GM18873 (cell line): ENCODE measurements at regions not wholly inside any gene's neighbourhood (a gene's known extent, or its start where the extent isn't known, plus 50 kb on each side); places are given as distances from the start of the nearest gene placed in this dataset.
"Not testable (repeated sequence)": the region's sequence is repeated elsewhere in the genome, so short reads cannot be mapped to it uniquely, and the experiment has no call there.

Experiments
- ATAC-seq: cut with Tn5 transposase; IDR thresholded peaks from one replicate; pipeline ENCODE4 v1.9.1; 2021; ENCODE audit warnings: mild to moderate bottlenecking, moderate library complexity, moderate number of reproducible peaks; ENCODE audit not compliant: unreplicated experiment, low FRiP score

DNA sequence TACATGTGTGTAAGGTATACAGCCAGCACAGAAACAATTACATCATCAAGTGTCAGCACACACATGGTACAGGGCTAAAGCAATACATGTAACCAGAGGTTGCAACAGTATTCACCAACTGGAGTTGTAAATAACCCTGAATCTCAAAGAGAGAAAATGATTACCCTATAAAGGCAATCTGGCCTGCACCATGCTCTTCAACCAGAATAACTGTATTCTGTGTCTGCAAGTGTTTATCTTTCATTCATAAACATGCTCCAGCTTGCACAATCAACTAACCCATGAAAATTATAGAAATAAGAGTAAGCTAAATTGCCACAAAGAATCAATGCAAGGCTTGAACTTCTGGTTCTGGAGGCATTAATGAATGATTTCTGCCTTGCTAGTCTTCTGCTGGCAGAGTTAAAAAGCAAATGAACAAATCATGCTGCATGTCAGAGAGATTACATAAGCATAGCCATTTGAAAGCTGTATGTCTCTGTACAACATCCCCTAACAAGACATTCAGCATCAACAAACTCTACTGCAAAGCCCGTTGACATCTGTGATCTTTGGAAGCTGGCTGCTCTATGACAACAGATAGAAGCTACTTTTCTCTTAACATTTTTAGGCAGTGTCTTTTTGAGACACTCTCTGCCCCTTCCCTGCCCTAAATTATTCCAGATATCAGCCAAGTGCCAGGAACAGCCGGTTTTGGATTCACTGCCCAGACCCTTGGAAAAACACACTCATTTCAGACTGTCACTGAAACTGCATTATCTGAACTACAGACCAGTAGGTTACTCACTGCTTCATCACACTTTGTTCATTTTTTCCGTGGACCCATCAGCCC, 871.0 kb downstream of the OTOL1 start:
- no peak for ATAC-seq

DNA sequence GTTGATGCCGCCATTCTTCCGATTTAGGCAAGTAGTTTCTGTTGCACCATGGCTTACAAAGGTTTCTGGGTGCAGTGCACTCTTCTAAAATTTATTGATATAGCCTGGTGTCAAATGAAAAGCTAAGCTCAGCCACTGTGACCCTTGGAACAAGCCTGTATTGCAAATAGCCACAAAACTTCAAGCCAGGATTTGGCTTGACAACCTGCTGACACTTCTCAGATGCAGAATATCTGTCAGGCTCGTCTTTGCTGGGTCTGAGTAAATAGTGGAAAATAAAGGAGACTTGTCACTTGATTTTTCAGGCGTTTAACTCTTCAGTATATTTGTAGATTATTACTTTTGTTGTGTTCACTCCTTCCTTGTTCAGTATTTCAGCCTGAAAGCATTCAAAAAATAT, 871.8 kb downstream of the OTOL1 start:
- ATAC-seq = no peak

DNA sequence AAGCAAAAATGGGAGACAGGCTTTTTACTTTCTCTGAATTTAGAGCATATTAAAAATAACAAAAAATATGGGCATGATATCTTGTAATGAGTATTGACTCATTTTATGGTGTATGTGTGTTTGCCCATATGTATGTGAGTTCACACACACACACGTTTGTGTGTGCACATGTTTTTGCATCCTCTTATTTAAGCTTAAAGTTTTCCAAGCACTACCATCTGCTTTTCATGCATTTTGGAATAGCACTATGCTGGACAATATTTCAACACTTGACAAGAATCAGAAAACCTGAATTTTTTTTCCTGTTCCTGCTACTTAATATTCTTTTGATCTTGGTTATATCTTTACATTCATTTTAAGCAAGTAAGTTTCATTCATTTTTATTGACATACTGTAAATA, 872.7 kb downstream of the OTOL1 start:
- no peak for ATAC-seq

DNA sequence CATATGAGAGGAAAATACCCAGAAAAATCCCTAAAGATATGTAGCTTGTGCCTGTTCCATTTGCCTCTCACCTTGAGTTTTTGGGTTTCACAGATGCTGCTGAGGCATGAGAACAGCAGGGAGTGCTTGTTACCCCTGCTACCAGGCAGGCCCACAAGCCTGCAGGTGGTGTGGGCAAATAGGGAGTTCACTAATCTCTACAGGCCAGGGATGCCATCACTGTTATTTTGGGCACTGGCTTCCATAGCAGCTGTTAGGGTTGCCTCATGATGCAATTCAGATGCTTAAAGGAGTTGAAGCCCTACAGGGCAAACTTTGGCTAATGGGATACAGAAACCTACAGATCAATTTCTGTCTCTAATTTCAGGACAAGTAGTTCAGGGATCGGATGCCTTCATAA, 873.5 kb downstream of the OTOL1 start:
- no peak for ATAC-seq

DNA sequence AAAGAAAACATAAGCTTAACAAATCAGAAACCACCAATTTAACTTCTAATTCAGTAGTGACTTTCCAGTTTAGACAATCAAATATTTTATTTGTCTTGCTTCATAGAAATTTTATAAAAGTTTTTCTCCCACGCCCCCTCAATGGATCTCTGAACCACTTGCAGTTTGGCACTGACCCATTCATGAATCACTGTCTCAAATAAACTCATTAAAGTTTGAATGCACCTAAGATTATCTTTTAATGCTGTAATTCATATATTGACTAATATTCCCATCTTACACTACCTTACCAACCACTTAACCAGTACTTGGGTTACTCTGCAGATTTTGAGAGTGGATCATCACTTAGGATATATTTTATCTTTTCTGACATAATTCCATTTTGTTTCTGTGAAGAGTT, 880.2 kb downstream of the OTOL1 start:
- no peak for ATAC-seq

DNA sequence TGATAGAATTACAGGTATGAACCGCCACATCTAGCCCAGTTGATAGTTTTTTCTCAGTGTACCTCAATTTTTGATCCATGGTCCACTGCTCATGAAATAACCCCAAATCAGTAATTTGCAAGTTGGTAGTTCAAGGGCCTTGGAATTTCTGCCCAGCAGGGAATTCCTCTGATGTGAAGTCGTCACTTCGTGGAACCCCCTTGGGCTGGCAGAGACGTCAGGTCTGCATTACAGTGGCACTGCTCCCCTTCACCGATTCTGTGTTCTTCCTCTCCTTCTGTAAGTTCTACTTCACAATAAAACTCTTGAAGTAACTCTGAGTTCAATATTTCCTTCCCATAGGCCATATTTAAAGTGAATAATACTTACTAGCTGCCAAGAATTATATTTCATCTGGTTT, 881.0 kb downstream of the OTOL1 start:
- no peak for ATAC-seq

DNA sequence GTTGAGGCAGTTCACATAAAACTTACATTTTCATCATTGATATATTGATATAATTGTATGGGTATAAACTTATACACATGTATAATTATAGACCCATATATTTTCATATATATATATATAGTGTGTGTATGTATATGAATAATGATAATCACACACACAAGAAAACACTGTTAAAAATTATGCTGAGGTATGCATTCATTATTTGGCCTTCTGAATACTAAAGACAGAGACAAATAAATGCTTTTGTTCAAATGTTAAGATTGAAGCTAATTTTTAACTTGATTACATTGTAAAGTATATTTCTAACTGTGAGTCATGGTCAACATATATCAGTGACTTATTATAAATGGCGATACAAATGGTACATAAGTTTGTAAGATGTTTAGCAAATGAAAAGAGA, 888.8 kb downstream of the OTOL1 start:
- no peak for ATAC-seq

DNA sequence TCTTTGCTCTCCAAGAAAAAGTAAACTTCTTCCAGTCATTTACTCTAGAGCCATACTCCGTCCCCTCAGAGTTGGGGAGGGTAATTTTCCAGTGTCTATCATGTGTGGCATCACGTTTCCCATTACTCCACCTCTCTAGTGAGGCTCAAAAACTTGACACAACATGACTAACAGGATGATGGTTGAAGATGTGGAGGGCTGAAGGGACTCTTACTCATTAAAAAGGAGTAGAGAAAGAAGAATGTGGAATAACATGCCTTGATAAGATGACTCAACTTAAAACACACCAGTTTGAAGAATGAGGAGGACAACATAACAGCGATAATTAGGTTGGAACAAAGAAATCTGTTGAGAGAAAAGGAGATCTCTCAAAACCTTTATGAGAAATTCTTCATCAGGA, 894.3 kb downstream of the OTOL1 start:
- ATAC-seq = no peak

DNA sequence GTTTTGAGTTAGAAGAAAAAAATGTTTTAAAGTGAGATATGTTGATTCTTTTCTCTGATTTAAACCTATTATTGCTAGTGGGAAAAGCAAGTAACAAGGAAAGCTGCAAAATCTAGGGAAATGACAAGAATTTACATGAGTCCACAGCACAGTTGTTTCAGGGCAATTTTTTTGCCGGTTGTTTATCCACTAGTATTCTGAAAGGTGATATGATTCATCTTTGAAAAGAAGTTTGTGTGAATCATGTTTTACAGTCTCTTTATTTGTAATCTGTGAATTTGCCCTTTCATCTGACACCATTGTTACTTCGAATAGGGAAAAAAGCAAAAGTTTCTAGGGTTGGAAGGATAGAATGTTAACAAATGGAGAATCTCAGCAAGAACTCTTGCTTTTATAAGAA, 894.7 kb downstream of the OTOL1 start:
- ATAC-seq = no peak

DNA sequence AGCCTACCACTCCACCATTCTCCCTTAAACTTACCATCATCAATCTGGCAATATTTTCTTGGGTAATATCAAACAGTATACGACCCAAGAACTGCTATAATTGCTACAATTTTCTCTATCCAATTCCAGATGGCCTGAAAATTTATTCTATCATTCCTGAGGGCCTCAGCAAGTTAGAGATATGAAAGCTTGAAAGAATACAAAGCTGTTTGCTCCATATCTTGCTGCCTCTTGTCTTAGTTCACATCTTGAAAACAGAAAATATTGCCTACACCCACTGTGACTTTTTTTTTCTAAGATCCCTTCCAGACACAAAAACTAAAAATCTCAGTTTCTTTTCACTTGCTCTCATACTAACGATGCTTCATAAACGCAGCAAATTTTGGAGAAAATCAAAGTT, 898.9 kb downstream of the OTOL1 start:
- no peak for ATAC-seq

DNA sequence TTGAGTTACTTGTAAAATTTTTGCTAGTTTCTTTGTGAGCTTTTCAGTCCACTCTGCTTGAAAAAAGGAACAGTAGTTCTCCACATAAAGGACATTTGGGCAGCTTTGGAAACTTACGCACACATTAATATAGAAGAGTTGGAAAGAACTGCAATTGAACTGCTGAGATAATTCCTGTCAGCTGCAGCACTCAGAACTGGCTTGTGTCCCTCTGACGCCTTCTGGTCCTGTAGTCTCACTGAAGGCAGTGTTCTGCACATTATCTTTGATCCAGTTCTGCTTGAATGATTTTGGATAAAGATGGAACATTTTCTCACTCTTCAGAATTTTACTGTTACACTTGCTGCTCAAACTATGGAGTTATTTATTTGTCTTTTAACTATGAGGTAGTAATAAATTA, 901.9 kb downstream of the OTOL1 start:
- no peak for ATAC-seq

DNA sequence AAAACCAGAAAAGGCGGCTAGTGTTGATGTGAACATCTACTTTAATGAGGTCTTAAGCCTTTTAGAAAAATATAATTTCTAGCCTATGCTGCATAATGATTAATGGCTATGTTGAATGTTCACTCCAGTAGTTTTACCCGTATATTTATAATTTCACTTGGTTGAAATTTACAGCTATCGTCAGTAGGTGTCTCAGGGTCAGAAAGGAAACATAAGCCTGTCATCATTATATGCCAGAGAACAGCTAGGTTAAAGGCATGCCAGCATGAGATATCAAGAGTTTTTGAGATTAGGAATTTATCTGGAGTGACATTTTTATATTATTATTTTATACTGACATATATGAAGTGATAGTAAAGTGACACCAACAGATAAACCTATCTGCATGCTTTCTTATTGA, 904.1 kb downstream of the OTOL1 start:
- no peak for ATAC-seq

DNA sequence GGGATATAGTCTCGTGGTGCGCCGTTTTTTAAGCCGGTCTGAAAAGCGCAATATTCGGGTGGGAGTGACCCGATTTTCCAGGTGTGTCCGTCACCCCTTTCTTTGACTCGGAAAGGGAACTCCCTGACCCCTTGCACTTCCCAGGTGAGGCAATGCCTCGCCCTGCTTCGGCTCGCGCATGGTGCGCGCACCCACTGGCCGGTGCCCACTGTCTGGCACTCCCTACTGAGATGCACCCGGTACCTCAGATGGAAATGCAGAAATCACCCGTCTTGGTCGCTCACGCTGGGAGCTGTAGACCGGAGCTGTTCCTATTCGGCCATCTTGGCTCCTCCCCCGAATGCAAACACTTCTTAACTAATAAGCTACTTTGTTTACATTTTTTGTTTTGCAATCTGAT, 914.9 kb downstream of the OTOL1 start:
- ATAC-seq = not testable (repeated sequence)

DNA sequence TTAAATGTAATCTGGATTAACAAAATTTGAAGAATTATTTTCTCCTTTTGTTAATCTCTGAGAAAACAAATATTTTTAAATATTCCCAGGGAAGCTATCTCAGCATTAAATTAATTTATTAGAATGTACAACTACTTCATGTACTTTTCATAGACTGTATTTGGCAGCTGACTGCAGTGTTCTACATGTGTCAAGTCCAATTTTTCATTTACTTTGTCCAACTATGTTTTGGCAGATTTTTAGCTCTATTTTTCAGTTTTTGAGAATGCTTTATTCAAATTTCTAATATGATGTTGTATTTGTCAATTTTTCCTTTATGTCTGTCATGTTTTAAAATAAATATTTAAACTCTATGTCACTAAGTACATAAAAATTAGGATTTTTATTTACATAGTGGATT, 925.1 kb downstream of the OTOL1 start:
- ATAC-seq = no peak

DNA sequence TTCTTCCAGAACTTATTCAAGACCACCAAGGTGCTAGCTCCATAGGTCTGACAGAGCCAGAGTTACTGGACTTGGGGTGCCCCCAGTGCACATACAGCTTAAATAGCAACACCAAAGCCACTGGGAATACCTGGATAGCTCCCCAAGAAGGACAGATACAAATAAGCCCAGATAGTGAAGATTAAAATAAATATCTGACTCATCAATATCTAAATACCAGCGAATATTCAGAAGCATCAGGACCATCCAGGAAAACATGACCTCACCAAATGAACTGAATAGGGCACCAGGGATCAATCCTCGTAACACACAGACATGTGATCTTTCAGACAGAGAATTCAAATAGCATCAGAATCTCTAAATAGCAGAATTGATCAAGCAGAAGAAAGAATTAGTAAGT, 931.6 kb downstream of the OTOL1 start:
- ATAC-seq = no peak

DNA sequence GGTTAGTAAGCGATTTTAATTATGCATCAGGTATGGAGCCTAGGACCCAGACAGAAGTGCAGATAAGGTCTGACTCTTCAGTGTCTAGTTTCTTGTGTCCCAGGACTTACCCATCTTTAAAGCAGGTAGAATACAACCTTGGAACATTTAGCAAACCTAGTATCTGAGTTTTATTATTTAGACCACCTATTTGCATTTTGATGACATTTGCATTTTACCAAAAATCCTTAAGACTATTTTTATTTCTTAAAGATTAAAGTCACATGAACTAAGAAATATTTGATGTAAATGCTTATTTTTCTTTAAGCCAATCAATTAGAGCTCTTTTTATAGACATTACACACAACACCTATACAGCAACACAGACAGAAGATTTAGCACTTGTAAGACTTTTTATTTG, 939.1 kb downstream of the OTOL1 start:
- no peak for ATAC-seq

DNA sequence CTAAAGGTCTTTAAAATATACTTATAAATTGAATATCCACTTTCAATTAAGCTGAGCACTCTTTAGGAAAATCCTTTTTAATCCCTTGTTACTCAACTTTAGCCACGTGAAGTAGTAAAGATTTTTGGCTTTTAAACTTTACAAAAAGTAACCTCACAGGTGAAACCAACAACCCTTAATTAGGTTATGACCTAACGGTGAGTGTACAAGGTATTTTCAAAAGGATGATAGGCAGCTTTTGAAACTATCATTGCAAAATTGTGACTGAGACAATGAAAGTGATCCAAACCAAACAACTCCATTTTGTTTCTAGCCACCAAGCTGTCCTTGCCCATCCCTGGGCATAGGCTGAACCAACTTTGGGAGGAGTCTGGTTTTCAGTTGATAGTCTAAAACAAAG, 940.2 kb downstream of the OTOL1 start:
- no peak for ATAC-seq

DNA sequence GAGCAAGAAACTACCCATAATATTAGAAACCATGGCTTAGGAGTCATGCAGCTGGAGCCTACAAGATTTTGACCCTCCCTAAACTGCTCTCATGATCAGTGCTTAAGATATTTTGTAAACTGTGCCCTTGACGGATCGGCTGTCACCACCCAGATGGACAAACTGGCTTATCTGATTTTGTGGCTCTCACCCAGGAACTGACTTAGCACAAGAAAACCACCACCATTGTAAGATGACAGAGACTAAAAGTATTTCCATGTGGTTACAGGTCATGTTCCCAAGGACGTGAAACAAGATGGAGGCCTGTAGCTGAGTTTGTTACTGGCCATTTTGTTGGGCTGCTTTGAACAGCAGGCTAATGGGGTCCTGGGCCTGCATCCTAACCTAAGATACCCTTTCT, 940.9 kb downstream of the OTOL1 start:
- ATAC-seq = no peak

DNA sequence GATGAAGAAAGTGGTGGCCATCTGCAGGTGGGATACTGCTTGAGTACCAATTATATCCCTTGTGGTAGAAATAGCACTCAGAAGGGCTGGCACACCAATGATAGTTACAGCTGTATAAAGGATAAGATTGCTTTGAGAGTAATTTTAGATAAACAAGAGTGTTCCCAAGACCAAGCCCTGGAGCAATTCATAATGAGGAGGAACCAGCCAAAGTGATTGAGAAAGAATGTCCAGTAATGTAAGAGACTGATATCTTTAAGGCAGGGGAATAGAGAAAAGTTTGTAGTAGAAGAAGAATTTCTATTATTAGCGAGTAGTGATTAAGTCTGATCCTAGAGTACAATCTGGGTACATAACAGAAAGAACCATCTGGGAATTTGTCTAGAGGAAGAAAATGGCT, 945.1 kb downstream of the OTOL1 start:
- no peak for ATAC-seq

DNA sequence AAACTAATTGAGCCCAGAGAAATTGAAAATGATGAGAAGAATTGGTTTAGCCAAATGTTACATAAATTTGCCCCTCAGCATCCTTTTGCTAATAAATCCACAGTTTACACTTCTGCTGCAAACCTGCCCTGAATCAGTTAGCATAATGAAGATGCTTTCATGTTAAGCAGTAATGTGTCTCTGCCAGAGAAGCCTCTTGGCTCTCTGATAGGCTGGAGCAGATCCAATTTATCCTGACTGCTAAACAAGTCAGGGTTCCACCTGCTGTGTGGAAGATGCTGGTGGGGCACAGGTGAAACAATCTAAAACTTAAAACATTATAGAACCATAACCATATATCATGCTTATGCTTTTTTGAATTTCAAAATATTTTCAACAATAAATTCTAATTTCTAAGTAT, 946.8 kb downstream of the OTOL1 start:
- no peak for ATAC-seq

DNA sequence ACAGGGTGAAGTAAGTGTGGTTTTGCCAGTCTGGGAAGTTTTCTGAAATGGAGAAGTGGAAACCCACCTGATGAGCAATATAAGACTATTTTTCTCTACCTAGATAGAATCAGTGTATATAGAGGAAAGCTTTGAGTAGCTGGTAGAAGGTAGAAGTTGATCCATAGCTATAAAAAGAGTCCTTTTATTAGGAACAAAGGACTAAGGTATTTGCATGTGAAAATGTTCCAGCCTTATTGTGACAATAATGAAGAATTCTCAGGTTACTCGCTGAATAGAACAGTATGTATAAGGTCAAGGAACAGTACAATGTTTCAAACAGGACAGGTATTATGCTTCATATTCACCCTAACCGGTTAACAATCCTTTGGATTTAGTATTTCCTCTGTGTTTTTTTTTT, 972.2 kb downstream of the OTOL1 start:
- no peak for ATAC-seq

DNA sequence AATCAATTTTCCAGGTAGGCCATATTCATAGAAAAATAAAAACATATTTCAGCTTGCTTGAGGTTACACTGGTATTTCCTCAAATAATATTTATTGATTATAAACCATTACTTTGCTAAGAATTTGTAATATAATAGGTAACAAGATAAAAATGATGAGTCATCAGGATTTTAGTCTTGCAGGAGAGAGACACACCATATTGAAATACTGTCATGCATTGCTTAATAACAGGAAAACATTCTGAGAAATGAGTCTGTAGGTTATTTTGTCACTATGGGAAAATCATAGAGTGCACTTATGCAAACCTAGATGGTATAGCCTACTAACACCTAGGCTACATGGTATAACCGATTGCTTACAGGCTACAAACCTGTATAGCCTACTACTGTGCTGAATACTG, 990.5 kb downstream of the OTOL1 start:
- ATAC-seq = no peak

DNA sequence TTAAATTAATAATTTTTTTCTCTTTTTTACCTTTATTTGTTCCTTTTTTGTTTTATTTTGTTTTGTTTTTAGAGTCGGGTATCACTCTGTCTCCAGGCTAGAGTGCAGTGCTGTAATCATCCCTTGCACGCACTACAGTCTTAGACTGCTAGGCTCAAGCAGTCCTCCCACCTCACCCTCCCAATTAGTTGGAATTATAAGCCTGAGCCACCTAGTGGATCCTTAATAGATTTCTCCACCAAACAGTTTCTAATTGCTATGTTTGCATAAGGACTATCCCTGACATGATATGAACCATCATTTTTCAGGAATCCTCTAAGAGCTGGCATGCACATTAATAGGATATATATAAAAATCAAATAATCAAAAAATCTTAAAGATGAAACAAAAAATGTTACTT, 993.2 kb downstream of the OTOL1 start:
- no peak for ATAC-seq
